ENCODE measurements at regions not wholly inside any gene's neighbourhood (a gene's known extent, or its start where the extent isn't known, plus 50 kb on each side); places are given as distances from the start of the nearest gene placed in this dataset.

- no peak for DNase-seq
- no peak overlapping the region for H3K27ac Mint-ChIP-seq
- H3K9me3 Mint-ChIP-seq = peaks cover 0 to 1% of the 10 kb centered on the region in 2 donors
- no peaks in the 10 kb centered on the region for H3K27me3 Mint-ChIP-seq (ENCODE audit: low read depth)
- peaks cover 13% of the 10 kb centered on the region for H3K4me1 Mint-ChIP-seq (ENCODE audit: low read depth)
- ATAC-seq (replicated peaks in 1 of 2) = no peak
- no peak overlapping the region for H3K4me3 Mint-ChIP-seq
- no peaks in the 10 kb centered on the region for H3K36me3 Mint-ChIP-seq (ENCODE audit: insufficient read depth in 2 of 2)
Measured at GRCh38 chr5:120386981-120387380, 77.1 kb upstream of the PRR16 start.

GRCh38 chr5:120388016-120388781 is 75.9 kb upstream of the PRR16 start:
- Mint-ChIP-seq H3K27ac (no peak overlapping the region), H3K27me3 (ENCODE audit: low read depth) (no peaks in the 10 kb centered on the region), H3K4me1 (ENCODE audit: low read depth) (peaks cover 13% of the 10 kb centered on the region), H3K36me3 (ENCODE audit: insufficient read depth in 2 of 2) (no peaks in the 10 kb centered on the region), H3K4me3 (no peak overlapping the region), H3K9me3 (peaks cover 0 to 1% of the 10 kb centered on the region in 2 donors)
- no peak for DNase-seq
- ATAC-seq (replicated peaks in 1 of 2) = peak in 1 of 2 donors; percentile 52

GRCh38 chr5:120394259-120394658 is 69.8 kb upstream of the PRR16 start:
- Mint-ChIP-seq H3K27ac (no peak overlapping the region), H3K9me3 (peaks cover 3 to 5% of the 10 kb centered on the region in 2 donors), H3K27me3 (ENCODE audit: low read depth) (no peaks in the 10 kb centered on the region), H3K36me3 (ENCODE audit: insufficient read depth in 2 of 2) (peaks cover 2% of the 10 kb centered on the region in 2 donors), H3K4me1 (ENCODE audit: low read depth) (no peaks in the 10 kb centered on the region), H3K4me3 (no peak overlapping the region)
- DNase-seq (no peak), ATAC-seq (replicated peaks in 1 of 2) (no peak)

- H3K36me3 Mint-ChIP-seq (ENCODE audit: insufficient read depth in 2 of 2) = peaks cover 2% of the 10 kb centered on the region in 2 donors
- H3K4me1 Mint-ChIP-seq (ENCODE audit: low read depth) = no peaks in the 10 kb centered on the region
- no peak for ATAC-seq (replicated peaks in 1 of 2)
- H3K4me3 Mint-ChIP-seq = no peak overlapping the region
- no peak overlapping the region for H3K27ac Mint-ChIP-seq
- H3K9me3 Mint-ChIP-seq = peaks cover 3 to 5% of the 10 kb centered on the region in 2 donors
- no peaks in the 10 kb centered on the region for H3K27me3 Mint-ChIP-seq (ENCODE audit: low read depth)
- DNase-seq = no peak
Measured at GRCh38 chr5:120396186-120396585, 67.9 kb upstream of the PRR16 start.

GRCh38 chr5:120400356-120400755 is 63.7 kb upstream of the PRR16 start:
- H3K27ac Mint-ChIP-seq = no peak overlapping the region
- DNase-seq = no peak
- peaks cover 3 to 6% of the 10 kb centered on the region in 2 donors for H3K9me3 Mint-ChIP-seq
- no peak overlapping the region for H3K4me3 Mint-ChIP-seq
- H3K36me3 Mint-ChIP-seq (ENCODE audit: insufficient read depth in 2 of 2) = peaks cover 2% of the 10 kb centered on the region in 2 donors
- H3K4me1 Mint-ChIP-seq (ENCODE audit: low read depth) = no peaks in the 10 kb centered on the region
- no peak for ATAC-seq (replicated peaks in 1 of 2)
- no peaks in the 10 kb centered on the region for H3K27me3 Mint-ChIP-seq (ENCODE audit: low read depth)

- Mint-ChIP-seq H3K27me3 (ENCODE audit: low read depth) (no peaks in the 10 kb centered on the region), H3K4me3 (no peak overlapping the region), H3K36me3 (ENCODE audit: insufficient read depth in 2 of 2) (peaks cover 2% of the 10 kb centered on the region in 2 donors), H3K4me1 (ENCODE audit: low read depth) (no peaks in the 10 kb centered on the region), H3K27ac (no peak overlapping the region), H3K9me3 (peaks cover 4 to 10% of the 10 kb centered on the region in 2 donors)
- no peak for ATAC-seq (replicated peaks in 1 of 2)
- no peak for DNase-seq
Measured at GRCh38 chr5:120402606-120403005, 61.5 kb upstream of the PRR16 start.

- Mint-ChIP-seq H3K9me3 (peaks cover 1 to 9% of the 10 kb centered on the region in 2 donors), H3K4me1 (ENCODE audit: low read depth) (no peaks in the 10 kb centered on the region), H3K4me3 (no peak overlapping the region), H3K36me3 (ENCODE audit: insufficient read depth in 2 of 2) (no peaks in the 10 kb centered on the region), H3K27me3 (ENCODE audit: low read depth) (no peaks in the 10 kb centered on the region), H3K27ac (no peak overlapping the region)
- no peak for ATAC-seq (replicated peaks in 1 of 2)
- DNase-seq = no peak
Measured at GRCh38 chr5:120405286-120405864, 58.7 kb upstream of the PRR16 start.

- Mint-ChIP-seq H3K36me3 (ENCODE audit: insufficient read depth in 2 of 2) (no peaks in the 10 kb centered on the region), H3K9me3 (peaks cover 1 to 12% of the 10 kb centered on the region in 2 donors), H3K27me3 (ENCODE audit: low read depth) (no peaks in the 10 kb centered on the region), H3K27ac (no peak overlapping the region), H3K4me3 (no peak overlapping the region), H3K4me1 (ENCODE audit: low read depth) (no peaks in the 10 kb centered on the region)
- DNase-seq = no peak
- no peak for ATAC-seq (replicated peaks in 1 of 2)
Measured at GRCh38 chr5:120405923-120406322, 58.2 kb upstream of the PRR16 start.

GRCh38 chr5:120413686-120414085 is 50.4 kb upstream of the PRR16 start:
- H3K27me3 Mint-ChIP-seq (ENCODE audit: low read depth) = no peaks in the 10 kb centered on the region
- no peaks in the 10 kb centered on the region for H3K36me3 Mint-ChIP-seq (ENCODE audit: insufficient read depth in 2 of 2)
- no peaks in the 10 kb centered on the region for H3K4me1 Mint-ChIP-seq (ENCODE audit: low read depth)
- DNase-seq = no peak
- H3K4me3 Mint-ChIP-seq = no peak overlapping the region
- H3K27ac Mint-ChIP-seq = no peak overlapping the region
- peaks cover 0 to 6% of the 10 kb centered on the region in 2 donors for H3K9me3 Mint-ChIP-seq
- no peak for ATAC-seq (replicated peaks in 1 of 2)
